ENCODE measurements at regions not wholly inside any gene's neighbourhood (a gene's known extent, or its start where the extent isn't known, plus 50 kb on each side); places are given as distances from the start of the nearest gene placed in this dataset.

- peaks cover 0 to 4% (median 0%) of the 10 kb centered on the region in 5 donors for H3K27me3 Mint-ChIP-seq
- H3K27ac Mint-ChIP-seq, result no peak overlapping the region
- no peak for ATAC-seq
- POLR2A ChIA-PET, result no interaction called here
- peaks cover 0 to 10% (median 2%) of the 10 kb centered on the region in 9 donors for H3K9me3 Mint-ChIP-seq
- no peak for DNase-seq
- no peaks in the 10 kb centered on the region for H3K4me1 Mint-ChIP-seq
- no peaks in the 10 kb centered on the region for H3K36me3 Mint-ChIP-seq
- H3K4me3 Mint-ChIP-seq, result no peak overlapping the region
Observed at GRCh38 chr13:107069108-107069776, 501.3 kb upstream of the ARGLU1 start.

GRCh38 chr13:107067381-107067780, 499.4 kb upstream of the ARGLU1 start:
- Mint-ChIP-seq H3K4me1 (no peaks in the 10 kb centered on the region), H3K4me3 (no peak overlapping the region), H3K36me3 (no peaks in the 10 kb centered on the region), H3K9me3 (peaks cover 0 to 10% (median 3%) of the 10 kb centered on the region in 9 donors), H3K27me3 (peaks cover 0 to 4% (median 0%) of the 10 kb centered on the region in 5 donors), H3K27ac (no peak overlapping the region)
- POLR2A ChIA-PET, result no interaction called here
- ATAC-seq (no peak), DNase-seq (no peak)

GRCh38 chr13:107066355-107066754, 498.4 kb upstream of the ARGLU1 start:
- ATAC-seq (no peak), DNase-seq (no peak)
- H3K36me3 Mint-ChIP-seq, result no peaks in the 10 kb centered on the region
- peaks cover 0 to 10% (median 3%) of the 10 kb centered on the region in 9 donors for H3K9me3 Mint-ChIP-seq
- H3K4me1 Mint-ChIP-seq, result no peaks in the 10 kb centered on the region
- H3K4me3 Mint-ChIP-seq, result no peak overlapping the region
- H3K27ac Mint-ChIP-seq, result no peak overlapping the region
- peaks cover 0 to 4% (median 0%) of the 10 kb centered on the region in 5 donors for H3K27me3 Mint-ChIP-seq
- POLR2A ChIA-PET, result no interaction called here

DNA sequence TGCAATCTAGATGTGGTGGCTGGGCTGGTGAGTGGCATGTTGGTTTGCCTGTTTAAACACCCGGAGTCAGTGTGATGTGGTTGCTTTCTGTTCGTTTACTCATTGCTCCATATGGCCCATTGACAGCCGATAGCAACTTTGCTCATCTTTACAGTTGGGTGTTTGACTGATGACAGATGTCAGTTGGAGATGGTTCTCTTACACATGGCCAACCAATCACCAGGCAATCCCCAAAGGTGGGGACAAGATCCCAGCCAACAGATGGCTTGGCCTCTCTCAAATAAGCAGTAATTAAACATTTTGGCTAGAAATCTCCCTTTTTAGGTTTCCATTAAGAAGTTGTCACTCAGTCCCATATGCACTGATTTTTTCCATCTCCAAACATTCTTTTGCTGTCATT, 497.1 kb upstream of the ARGLU1 start:
- H3K4me3 Mint-ChIP-seq, result no peak overlapping the region
- no peak for ATAC-seq
- no peaks in the 10 kb centered on the region for H3K4me1 Mint-ChIP-seq
- DNase-seq, result no peak
- peaks cover 0 to 4% (median 0%) of the 10 kb centered on the region in 5 donors for H3K27me3 Mint-ChIP-seq
- peaks cover 0 to 11% (median 6%) of the 10 kb centered on the region in 9 donors for H3K9me3 Mint-ChIP-seq
- H3K27ac Mint-ChIP-seq, result no peak overlapping the region
- no peaks in the 10 kb centered on the region for H3K36me3 Mint-ChIP-seq
- POLR2A ChIA-PET, result no interaction called here

- ATAC-seq, result no peak
- H3K36me3 Mint-ChIP-seq, result no peaks in the 10 kb centered on the region
- H3K27me3 Mint-ChIP-seq, result peaks cover 0 to 4% (median 0%) of the 10 kb centered on the region in 5 donors
- no peak for DNase-seq
- H3K9me3 Mint-ChIP-seq, result peaks cover 0 to 31% (median 7%) of the 10 kb centered on the region in 9 donors
- H3K4me3 Mint-ChIP-seq, result no peak overlapping the region
- POLR2A ChIA-PET, result no interaction called here
- no peaks in the 10 kb centered on the region for H3K4me1 Mint-ChIP-seq
- peak overlapping the region in 1 of 10 donors; percentile 26 for H3K27ac Mint-ChIP-seq
Observed at GRCh38 chr13:107057028-107057631, 489.2 kb upstream of the ARGLU1 start.

DNA sequence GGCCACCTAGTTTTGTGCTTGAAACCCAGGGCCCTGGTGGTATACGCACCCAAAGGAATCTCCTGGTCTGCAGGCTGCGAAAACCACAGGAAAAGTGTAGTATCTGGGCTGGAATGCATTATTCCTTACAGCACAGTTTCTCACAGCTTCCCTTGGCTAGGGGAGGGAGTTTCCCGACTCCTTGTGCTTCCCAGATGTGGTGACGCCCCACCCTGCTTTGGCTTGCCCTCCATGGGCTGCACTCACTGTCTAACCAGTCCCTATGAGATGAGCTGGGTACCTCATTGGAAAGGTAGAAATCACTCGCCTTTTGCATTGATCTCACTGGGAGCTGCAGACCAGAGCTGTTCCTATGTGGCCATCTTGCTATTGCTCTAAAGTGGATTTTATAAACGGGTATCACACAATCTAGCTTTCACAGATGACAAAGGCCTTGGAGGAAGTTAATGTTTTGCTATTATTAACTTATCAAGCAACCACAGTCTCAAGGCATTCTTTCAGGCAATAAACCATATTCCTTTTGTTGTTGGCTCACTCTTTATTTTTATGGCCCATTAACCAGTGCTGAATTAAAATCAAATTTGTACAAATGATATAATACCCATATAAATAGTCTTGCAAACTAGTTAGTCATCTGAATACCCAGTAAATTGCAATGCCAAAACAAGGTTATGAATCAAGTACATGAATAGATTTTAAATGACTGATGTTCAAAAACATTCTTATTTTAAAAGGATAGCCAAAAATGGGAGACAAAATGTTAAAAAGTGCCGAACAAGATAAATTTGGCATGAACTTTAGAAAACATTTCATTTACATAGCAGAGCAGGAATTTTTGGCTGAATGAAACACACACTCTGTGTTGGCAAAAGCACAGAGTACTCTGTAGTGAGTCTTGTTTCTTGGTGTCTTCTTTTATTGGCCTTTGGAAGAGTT, 475.4 kb upstream of the ARGLU1 start:
- POLR2A ChIA-PET, result no interaction called here
- no peak overlapping the region for H3K4me3 Mint-ChIP-seq
- ATAC-seq, result no peak

DNA sequence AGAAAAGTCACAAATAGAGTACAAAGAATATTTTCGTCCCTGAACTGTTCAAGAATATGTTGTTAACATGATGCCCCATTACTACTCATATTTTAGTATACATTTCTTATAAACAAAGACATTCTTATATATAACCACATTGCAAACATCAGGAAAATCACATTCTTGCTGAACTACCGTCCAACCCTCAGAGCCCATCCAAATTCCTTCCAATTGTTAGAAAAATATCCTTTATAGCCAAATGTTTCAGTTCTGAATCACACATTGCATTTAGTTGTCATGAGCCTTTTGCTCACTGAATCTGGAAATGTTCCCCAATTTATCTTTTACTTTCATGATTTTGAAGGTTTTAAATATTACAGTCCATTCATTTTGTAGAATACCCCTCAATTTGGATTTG, 467.8 kb upstream of the ARGLU1 start:
- no peaks in the 10 kb centered on the region for H3K27me3 Mint-ChIP-seq
- POLR2A ChIA-PET, result no interaction called here
- no peak for DNase-seq
- no peak for ATAC-seq
- no peaks in the 10 kb centered on the region for H3K36me3 Mint-ChIP-seq
- peaks cover 0 to 16% (median 4%) of the 10 kb centered on the region in 9 donors for H3K9me3 Mint-ChIP-seq
- no peaks in the 10 kb centered on the region for H3K4me1 Mint-ChIP-seq
- H3K27ac Mint-ChIP-seq, result no peak overlapping the region
- no peak overlapping the region for H3K4me3 Mint-ChIP-seq

More for the DNA sequence above, 475.4 kb upstream of the ARGLU1 start:
- Mint-ChIP-seq H3K4me1 (no peaks in the 10 kb centered on the region), H3K27ac (no peak overlapping the region), H3K36me3 (no peaks in the 10 kb centered on the region), H3K9me3 (peaks cover 0 to 14% (median 7%) of the 10 kb centered on the region in 9 donors), H3K27me3 (peaks cover 0 to 3% (median 0%) of the 10 kb centered on the region in 5 donors)
- DNase-seq, result no peak

DNA sequence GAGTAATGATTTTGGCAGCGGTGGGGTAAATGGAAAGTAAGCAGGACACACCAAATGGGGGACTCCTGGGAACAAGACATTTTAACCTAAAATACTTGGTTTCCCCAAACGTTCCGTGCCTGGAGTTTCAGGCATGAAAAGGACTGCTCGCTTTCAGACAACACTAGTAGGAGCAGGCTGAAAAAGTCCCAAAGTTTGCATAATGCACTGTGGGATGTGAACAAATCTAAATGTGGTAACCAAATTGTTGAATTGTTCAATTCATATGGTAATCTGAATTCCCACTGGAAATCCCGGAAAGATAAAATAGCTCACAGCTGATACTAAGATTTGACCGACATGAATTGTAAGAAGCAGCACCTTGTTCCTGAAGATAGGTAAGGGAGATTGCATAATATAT, 467.2 kb upstream of the ARGLU1 start:
- Mint-ChIP-seq H3K9me3 (peaks cover 0 to 16% (median 3%) of the 10 kb centered on the region in 9 donors), H3K4me3 (no peak overlapping the region)

GRCh38 chr13:107034236-107034872, 466.4 kb upstream of the ARGLU1 start:
- POLR2A ChIA-PET, result no interaction called here
- H3K36me3 Mint-ChIP-seq, result no peaks in the 10 kb centered on the region
- no peaks in the 10 kb centered on the region for H3K4me1 Mint-ChIP-seq
- no peaks in the 10 kb centered on the region for H3K27me3 Mint-ChIP-seq
- peaks cover 0 to 16% (median 3%) of the 10 kb centered on the region in 9 donors for H3K9me3 Mint-ChIP-seq
- DNase-seq (no peak), ATAC-seq (no peak)
- no peak overlapping the region for H3K27ac Mint-ChIP-seq
- no peak overlapping the region for H3K4me3 Mint-ChIP-seq

More for the DNA sequence above, 467.2 kb upstream of the ARGLU1 start:
- H3K27ac Mint-ChIP-seq, result no peak overlapping the region
- DNase-seq (no peak), ATAC-seq (no peak)
- no peaks in the 10 kb centered on the region for H3K36me3 Mint-ChIP-seq
- H3K4me1 Mint-ChIP-seq, result no peaks in the 10 kb centered on the region
- no peaks in the 10 kb centered on the region for H3K27me3 Mint-ChIP-seq
- POLR2A ChIA-PET, result no interaction called here

DNA sequence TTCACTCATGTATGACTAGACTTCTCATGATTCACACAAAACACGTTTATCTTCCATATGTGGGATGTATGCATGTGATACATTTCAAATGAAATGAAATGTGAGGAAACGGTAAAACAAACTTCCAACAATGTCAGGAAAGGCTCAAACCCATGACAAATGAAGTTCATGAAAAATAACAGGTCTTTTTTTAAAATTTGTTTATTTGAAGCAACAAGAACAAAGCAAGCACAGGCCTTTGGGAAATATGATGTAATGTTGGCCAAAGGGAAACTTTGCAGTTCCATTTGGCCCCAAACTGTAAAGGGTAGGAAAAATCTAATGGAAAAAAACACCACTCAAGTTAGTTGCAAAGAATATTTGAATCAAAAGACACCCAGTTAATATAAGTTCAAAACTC, 463.8 kb upstream of the ARGLU1 start:
- DNase-seq (no peak), ATAC-seq (no peak)
- POLR2A ChIA-PET, result no interaction called here
- Mint-ChIP-seq H3K9me3 (peaks cover 0 to 16% (median 2%) of the 10 kb centered on the region in 9 donors), H3K4me3 (no peak overlapping the region), H3K27me3 (no peaks in the 10 kb centered on the region), H3K36me3 (no peaks in the 10 kb centered on the region), H3K27ac (no peak overlapping the region), H3K4me1 (no peaks in the 10 kb centered on the region)

DNA sequence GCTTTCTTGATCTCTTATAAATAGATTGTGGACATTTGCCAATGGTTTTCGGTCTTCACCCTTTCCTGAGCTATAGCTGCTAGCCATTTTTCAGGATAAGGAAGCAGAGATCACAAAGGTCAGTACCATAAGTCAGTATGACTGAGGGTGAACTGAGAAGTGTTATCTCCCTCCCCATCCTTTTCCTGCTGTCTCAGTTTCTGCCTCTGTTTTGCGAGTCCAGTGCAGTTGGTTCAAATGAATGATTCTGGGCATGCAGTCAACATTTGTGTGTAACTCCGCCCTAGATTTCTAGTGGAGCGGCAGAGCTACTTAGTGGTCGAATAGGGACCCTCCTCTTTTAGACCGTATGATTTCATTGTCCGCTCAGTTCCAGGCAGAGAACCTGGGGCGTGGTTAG, 460.8 kb upstream of the ARGLU1 start:
- Mint-ChIP-seq H3K4me3 (no peak overlapping the region), H3K4me1 (no peaks in the 10 kb centered on the region), H3K27ac (no peak overlapping the region), H3K36me3 (no peaks in the 10 kb centered on the region), H3K27me3 (no peaks in the 10 kb centered on the region), H3K9me3 (peaks cover 0 to 6% (median 2%) of the 10 kb centered on the region in 9 donors)
- no peak for ATAC-seq
- POLR2A ChIA-PET, result no interaction called here
- DNase-seq, result no peak

GRCh38 chr13:107025991-107026390, 458.1 kb upstream of the ARGLU1 start:
- Mint-ChIP-seq H3K9me3 (peaks cover 0 to 9% (median 2%) of the 10 kb centered on the region in 9 donors), H3K36me3 (no peaks in the 10 kb centered on the region), H3K27ac (no peak overlapping the region), H3K4me1 (no peaks in the 10 kb centered on the region), H3K27me3 (no peaks in the 10 kb centered on the region), H3K4me3 (no peak overlapping the region)
- ATAC-seq, result no peak
- POLR2A ChIA-PET, result no interaction called here
- DNase-seq, result no peak

DNA sequence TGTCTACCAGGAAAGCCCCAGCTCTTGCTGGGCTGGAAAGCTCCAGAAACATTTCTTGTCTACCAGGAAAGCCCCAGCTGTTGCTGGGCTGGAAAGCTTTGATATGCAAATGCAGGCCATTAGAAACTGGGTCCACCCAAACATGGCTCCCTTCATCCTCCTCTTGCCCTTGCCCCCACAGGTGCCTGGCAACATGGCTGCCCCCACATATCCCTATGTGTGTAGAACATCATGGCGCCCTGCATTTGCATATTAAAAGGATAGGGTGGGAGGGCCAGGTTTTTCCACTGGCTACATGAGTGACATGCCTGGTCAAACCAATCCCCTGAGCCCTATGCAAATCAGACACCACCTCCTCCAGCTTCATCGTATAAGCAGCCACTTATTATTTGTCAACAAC, 455.4 kb upstream of the ARGLU1 start:
- Mint-ChIP-seq H3K27ac (no peak overlapping the region), H3K36me3 (no peaks in the 10 kb centered on the region), H3K9me3 (peaks cover 0 to 13% (median 3%) of the 10 kb centered on the region in 9 donors), H3K4me1 (no peaks in the 10 kb centered on the region), H3K4me3 (no peak overlapping the region), H3K27me3 (no peaks in the 10 kb centered on the region)
- DNase-seq (no peak), ATAC-seq (no peak)
- POLR2A ChIA-PET, result no interaction called here

Measured in naive thymus-derived CD8-positive, alpha-beta T cell (primary cell).